ENCODE measurements at regions not wholly inside any gene's neighbourhood (a gene's known extent, or its start where the extent isn't known, plus 50 kb on each side); places are given as distances from the start of the nearest gene placed in this dataset.

DNA sequence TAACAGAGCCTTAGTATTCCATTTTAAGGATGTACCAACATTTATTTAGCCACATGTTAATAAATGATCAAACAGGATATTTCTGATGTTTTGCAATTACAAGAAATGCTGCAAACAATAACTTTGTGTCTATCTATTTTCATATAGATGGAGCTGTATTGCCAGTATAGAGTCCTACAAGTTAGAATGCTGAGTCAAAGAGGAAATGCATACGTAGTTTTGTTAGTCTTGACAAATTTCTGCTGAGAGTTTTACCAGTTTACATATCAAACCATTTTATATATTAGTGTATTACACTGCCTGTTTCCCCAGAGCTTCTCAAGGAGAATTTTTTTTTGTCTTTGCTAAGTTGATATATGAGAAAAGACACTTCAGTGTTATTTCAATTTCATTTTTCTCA, 541.7 kb downstream of the SLC16A7 start:
- intact Hi-C loops (cut with DNase I), result no loop called here
- no peaks in the 10 kb centered on the region for H3K9me3 ChIP-seq
- no peak overlapping the region for H3K4me3 ChIP-seq
- H3K36me3 ChIP-seq, result no peaks in the 10 kb centered on the region
- TF ChIP-seq POLR2AphosphoS5 (IDR thresholded peaks at IDR 0.05) (no peak), POLR2A (IDR thresholded peaks at IDR 0.05) (no peak)
- DNase-seq (ENCODE audit: low spot score), result no peak
- no peak overlapping the region for H3K27ac ChIP-seq
- 51% methylated on average over 1 of the region's 1 CpG for WGBS
- no peaks in the 10 kb centered on the region for H3K4me1 ChIP-seq (replicated peaks)
- no peaks in the 10 kb centered on the region for H3K27me3 ChIP-seq (replicated peaks; ENCODE audit: insufficient read depth)

- no peaks in the 10 kb centered on the region for H3K36me3 ChIP-seq
- no peaks in the 10 kb centered on the region for H3K27me3 ChIP-seq (replicated peaks; ENCODE audit: insufficient read depth)
- H3K4me3 ChIP-seq, result no peak overlapping the region
- intact Hi-C loops (cut with DNase I), result no loop called here
- TF ChIP-seq POLR2AphosphoS5 (IDR thresholded peaks at IDR 0.05), result no peak
- TF ChIP-seq POLR2A (IDR thresholded peaks at IDR 0.05), result no peak
- TF ChIP-seq, protein P1, sequence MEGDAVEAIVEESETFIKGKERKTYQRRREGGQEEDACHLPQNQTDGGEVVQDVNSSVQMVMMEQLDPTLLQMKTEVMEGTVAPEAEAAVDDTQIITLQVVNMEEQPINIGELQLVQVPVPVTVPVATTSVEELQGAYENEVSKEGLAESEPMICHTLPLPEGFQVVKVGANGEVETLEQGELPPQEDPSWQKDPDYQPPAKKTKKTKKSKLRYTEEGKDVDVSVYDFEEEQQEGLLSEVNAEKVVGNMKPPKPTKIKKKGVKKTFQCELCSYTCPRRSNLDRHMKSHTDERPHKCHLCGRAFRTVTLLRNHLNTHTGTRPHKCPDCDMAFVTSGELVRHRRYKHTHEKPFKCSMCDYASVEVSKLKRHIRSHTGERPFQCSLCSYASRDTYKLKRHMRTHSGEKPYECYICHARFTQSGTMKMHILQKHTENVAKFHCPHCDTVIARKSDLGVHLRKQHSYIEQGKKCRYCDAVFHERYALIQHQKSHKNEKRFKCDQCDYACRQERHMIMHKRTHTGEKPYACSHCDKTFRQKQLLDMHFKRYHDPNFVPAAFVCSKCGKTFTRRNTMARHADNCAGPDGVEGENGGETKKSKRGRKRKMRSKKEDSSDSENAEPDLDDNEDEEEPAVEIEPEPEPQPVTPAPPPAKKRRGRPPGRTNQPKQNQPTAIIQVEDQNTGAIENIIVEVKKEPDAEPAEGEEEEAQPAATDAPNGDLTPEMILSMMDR (IDR thresholded peaks at IDR 0.05), result no peak
- WGBS, result 8% methylated on average over 1 of the region's 1 CpG
- H3K9me3 ChIP-seq, result no peaks in the 10 kb centered on the region
- no peak for DNase-seq (ENCODE audit: low spot score)
- H3K4me1 ChIP-seq (replicated peaks), result no peaks in the 10 kb centered on the region
- H3K27ac ChIP-seq, result no peak overlapping the region
These were observed 542.7 kb downstream of the SLC16A7 start for GRCh38 chr12:60138526-60138925.

GRCh38 chr12:60144395-60144794, 548.6 kb downstream of the SLC16A7 start:
- DNase-seq (ENCODE audit: low spot score), result no peak
- no peak overlapping the region for H3K4me3 ChIP-seq
- intact Hi-C loops (cut with DNase I), result no loop called here
- H3K9me3 ChIP-seq, result no peaks in the 10 kb centered on the region
- no peaks in the 10 kb centered on the region for H3K27me3 ChIP-seq (replicated peaks; ENCODE audit: insufficient read depth)
- WGBS, result 50% methylated on average over 1 of the region's 1 CpG
- H3K4me1 ChIP-seq (replicated peaks), result no peaks in the 10 kb centered on the region
- H3K36me3 ChIP-seq, result no peaks in the 10 kb centered on the region
- H3K27ac ChIP-seq, result no peak overlapping the region
- no peak for TF ChIP-seq POLR2A (IDR thresholded peaks at IDR 0.05)
- no peak for TF ChIP-seq POLR2AphosphoS5 (IDR thresholded peaks at IDR 0.05)
- TF ChIP-seq, protein P1 (IDR thresholded peaks at IDR 0.05), result no peak

GRCh38 chr12:60148109-60148508, 552.3 kb downstream of the SLC16A7 start:
- TF ChIP-seq, protein P1 (IDR thresholded peaks at IDR 0.05), result no peak
- TF ChIP-seq POLR2A (IDR thresholded peaks at IDR 0.05) (no peak), POLR2AphosphoS5 (IDR thresholded peaks at IDR 0.05) (no peak)
- H3K36me3 ChIP-seq, result no peaks in the 10 kb centered on the region
- H3K4me1 ChIP-seq (replicated peaks), result no peaks in the 10 kb centered on the region
- H3K27ac ChIP-seq, result no peak overlapping the region
- WGBS, result 82% methylated on average over 2 of the region's 2 CpGs
- H3K9me3 ChIP-seq, result no peaks in the 10 kb centered on the region
- H3K4me3 ChIP-seq, result no peak overlapping the region
- intact Hi-C loops (cut with DNase I), result no loop called here
- no peak for DNase-seq (ENCODE audit: low spot score)
- no peaks in the 10 kb centered on the region for H3K27me3 ChIP-seq (replicated peaks; ENCODE audit: insufficient read depth)

DNA sequence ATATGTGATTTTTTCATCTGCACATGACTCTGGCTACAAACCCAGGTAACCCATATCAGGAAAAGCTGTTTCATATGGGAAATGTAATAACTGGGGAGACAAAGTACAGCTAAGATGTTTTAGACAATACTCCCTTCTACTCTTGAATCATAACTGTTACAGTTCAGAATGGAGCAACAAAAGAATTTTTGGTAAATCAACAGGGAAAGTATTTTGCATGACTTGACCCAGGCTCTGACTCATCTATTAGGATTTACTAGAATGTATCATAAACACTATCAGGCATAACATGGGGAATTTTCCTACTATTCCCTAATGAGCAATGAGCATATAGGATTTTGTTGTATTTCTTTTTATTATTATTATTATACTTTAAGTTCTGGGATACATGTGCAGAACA, 553.0 kb downstream of the SLC16A7 start:
- no peak overlapping the region for H3K4me3 ChIP-seq
- no peaks in the 10 kb centered on the region for H3K27me3 ChIP-seq (replicated peaks; ENCODE audit: insufficient read depth)
- no peaks in the 10 kb centered on the region for H3K36me3 ChIP-seq
- no peak for TF ChIP-seq POLR2AphosphoS5 (IDR thresholded peaks at IDR 0.05)
- TF ChIP-seq, protein P1 (IDR thresholded peaks at IDR 0.05), result no peak
- TF ChIP-seq POLR2A (IDR thresholded peaks at IDR 0.05), result no peak
- no peaks in the 10 kb centered on the region for H3K9me3 ChIP-seq
- intact Hi-C loops (cut with DNase I), result no loop called here
- DNase-seq (ENCODE audit: low spot score), result no peak
- no peak overlapping the region for H3K27ac ChIP-seq
- H3K4me1 ChIP-seq (replicated peaks), result no peaks in the 10 kb centered on the region

Measured in prostate gland (tissue), 2 donors.